K562 (cell line): ENCODE measurements at regions not wholly inside any gene's neighbourhood (a gene's known extent, or its start where the extent isn't known, plus 50 kb on each side); places are given as distances from the start of the nearest gene placed in this dataset.

ENCODE experiments used
- ATAC-seq: fragments of 200-7000 bp; cut with Tn5 transposase; 3 replicates; pipeline ENCODE4 v1.9.1; 2020; ENCODE audit warnings: moderate library complexity
- BruUV-seq: library from RNA; stranded (reverse); fragments of 400-500 nt; replicated peaks from 2 replicates; lab custom pipeline; 2021; lab: Mats Ljungman, UMichigan
- CTCF ChIA-PET: fragments of 300-600 bp; formaldehyde crosslinking; extraction: SDS; loops from one replicate; lab custom pipeline; 2021; ENCODE audit warnings: low intra/inter-chr PET ratio; lab: Yijun Ruan, JAX
- POLR2A ChIA-PET: fragments of 300-600, 350-650 bp; sonication (Branson Sonifier 250); formaldehyde crosslinking; extraction: SDS; loops from one replicate; lab custom pipeline; 2021; ENCODE audit warnings: antibody characterized with exemption, inconsistent platforms; lab: Yijun Ruan, JAX
- DNase-seq, 4 experiments: peaks; one replicate each; pipeline versions ENCODE4 v3.0.0 to v3.0.0-alpha.2; 2011 to 2018; ENCODE audit warnings: low spot score in 3 of 4, mixed read lengths in 3 of 4; ENCODE audit errors: extremely low read depth in 1 of 4
- FAIRE-seq: peaks from 2 replicates; lab custom pipeline; 2011; peaks lifted over from hg19 to GRCh38; lab: Jason Lieb, UNC
- H2AFZ ChIP-seq: 2 replicates; pipeline ENCODE4 v1.6.0; 2011; ENCODE audit warnings: low read depth, low read length, control low read depth, inconsistent platforms
- H3K27ac ChIP-seq: fragments of 200-600 bp; 3 replicates; pipeline ENCODE4 v1.8.0; 2011; ENCODE audit warnings: low read depth, mild to moderate bottlenecking, control low read depth, inconsistent platforms, low read length, moderate library complexity, mixed read lengths; ENCODE audit errors: extremely low read depth
- H3K27me3 ChIP-seq, 2 experiments: fragments of 300-600 bp in 1 of 2; 2 replicates in 1 of 2; 3 replicates in 1 of 2; pipeline versions ENCODE4 v1.6.0 to v1.8.0; 2011; ENCODE audit warnings: inconsistent platforms in 2 of 2, low read length in 2 of 2, mild to moderate bottlenecking in 1 of 2, mixed read lengths in 1 of 2, moderate library complexity in 1 of 2; ENCODE audit not compliant: control insufficient read depth in 2 of 2, insufficient read depth in 2 of 2
- H3K36me3 ChIP-seq: fragments of 300-600 bp; 3 replicates; pipeline ENCODE4 v1.8.0; 2011; ENCODE audit warnings: mild to moderate bottlenecking, low read length, inconsistent platforms; ENCODE audit not compliant: control insufficient read depth, insufficient read depth
- H3K4me1 ChIP-seq, 2 experiments: fragments of 200-600 bp in 1 of 2; replicated peaks in 1 of 2; 2 replicates in 1 of 2; 3 replicates in 1 of 2; pipeline versions ENCODE4 v1.5.1 to v1.8.0; 2011; ENCODE audit warnings: inconsistent platforms in 2 of 2, low read length in 2 of 2, mild to moderate bottlenecking in 1 of 2, mixed read lengths in 1 of 2, moderate library complexity in 1 of 2; ENCODE audit not compliant: control insufficient read depth in 2 of 2, insufficient read depth in 2 of 2
- H3K4me2 ChIP-seq: 2 replicates; pipeline ENCODE4 v1.6.1; 2011; ENCODE audit warnings: low read length, control low read depth, inconsistent platforms, mixed read lengths; ENCODE audit not compliant: insufficient read depth
- H3K4me3 ChIP-seq: fragments of 200-600 bp; sonication (generic), shearing (Covaris generic); 2 replicates; pipeline ENCODE4 v1.5.1; 2016; ENCODE audit warnings: control low read depth, inconsistent platforms
- H3K79me2 ChIP-seq: fragments of 200-600 bp; 3 replicates; pipeline ENCODE4 v1.8.0; 2011; ENCODE audit warnings: low read length, inconsistent platforms; ENCODE audit not compliant: control insufficient read depth, insufficient read depth
- H3K9ac ChIP-seq, 2 experiments: 2 replicates each; pipeline versions ENCODE4 v1.6.0 to v1.6.1; 2011; ENCODE audit warnings: low read depth in 2 of 2, low read length in 2 of 2, control low read depth in 1 of 2, inconsistent platforms in 1 of 2, mild to moderate bottlenecking in 1 of 2, mixed read lengths in 1 of 2; ENCODE audit not compliant: insufficient read depth in 1 of 2
- H3K9me1 ChIP-seq: one replicate; pipeline ENCODE4 v1.6.0; 2011; ENCODE audit warnings: inconsistent platforms, mild to moderate bottlenecking, low read length, moderate library complexity; ENCODE audit not compliant: control insufficient read depth, insufficient read depth
- H3K9me3 ChIP-seq: replicated peaks from 2 replicates; pipeline ENCODE4 v1.5.1; 2011; ENCODE audit warnings: low read depth, low read length, inconsistent platforms; ENCODE audit not compliant: control insufficient read depth, insufficient read depth
- H4K20me1 ChIP-seq: replicated peaks from 2 replicates; pipeline ENCODE4 v1.6.1; 2011; ENCODE audit warnings: low read length, inconsistent platforms, mixed read lengths; ENCODE audit not compliant: control insufficient read depth, insufficient read depth
- ARID2 ChIP-seq: fragments of 450-650 bp; IDR thresholded peaks from 2 replicates; pipeline ENCODE4 v1.6.1; 2017; ENCODE audit warnings: antibody characterized with exemption, mild to moderate bottlenecking
- ATF4 ChIP-seq: fragments of 450-650 bp; formaldehyde crosslinking; IDR thresholded peaks from 2 replicates; pipeline ENCODE4 v1.4.0; 2022; ENCODE audit warnings: mild to moderate bottlenecking, moderate library complexity
- FIP1L1 ChIP-seq: fragments of 200-400 bp; formaldehyde crosslinking; IDR thresholded peaks from 2 replicates; pipeline ENCODE4 v1.6.1; 2018; ENCODE audit warnings: mild to moderate bottlenecking, low read depth, low read length; ENCODE audit not compliant: poor library complexity, severe bottlenecking
- HNRNPL ChIP-seq: fragments of 200-400 bp; formaldehyde crosslinking; IDR thresholded peaks from 2 replicates; pipeline ENCODE4 v1.6.1; 2017; ENCODE audit warnings: low read depth, mild to moderate bottlenecking, low read length
- JUND ChIP-seq, 2 experiments: IDR thresholded peaks; 2 replicates in 1 of 2; 3 replicates in 1 of 2; pipeline ENCODE4 v1.6.1; 2011; ENCODE audit warnings: borderline replicate concordance in 2 of 2, low read depth in 2 of 2, low read length in 2 of 2, improper control_type of control experiment in 1 of 2, missing biosample characterization in 1 of 2, missing genetic modification characterization in 1 of 2, missing genetic modification reagents in 1 of 2
- MXD1 ChIP-seq: fragments of 250-450 bp; sonication (Bioruptor Pico); IDR thresholded peaks from 2 replicates; pipeline ENCODE4 v1.8.0; 2021; ENCODE audit warnings: borderline replicate concordance, mild to moderate bottlenecking, moderate library complexity; ENCODE audit not compliant: poor library complexity, severe bottlenecking
- NCOR1 ChIP-seq: fragments of 450-650 bp; IDR thresholded peaks from 2 replicates; pipeline ENCODE4 v1.6.1; 2016; ENCODE audit warnings: mild to moderate bottlenecking, moderate library complexity
- RBM25 ChIP-seq: fragments of 200-400 bp; formaldehyde crosslinking; IDR thresholded peaks from 2 replicates; pipeline ENCODE4 v1.6.1; 2018; ENCODE audit warnings: low read length, low read depth, moderate library complexity; ENCODE audit not compliant: severe bottlenecking
- SRSF9 ChIP-seq: fragments of 200-400 bp; formaldehyde crosslinking; IDR thresholded peaks from 2 replicates; pipeline ENCODE4 v1.6.1; 2017; ENCODE audit warnings: low read depth, low read length, borderline replicate concordance
- TAF9B ChIP-seq: fragments of 450-650 bp; IDR thresholded peaks from 2 replicates; pipeline ENCODE4 v1.6.1; 2018; ENCODE audit warnings: mild to moderate bottlenecking; ENCODE audit not compliant: partially characterized antibody
- ZBTB33 ChIP-seq: sonication (generic); formaldehyde crosslinking; IDR thresholded peaks from 2 replicates; pipeline ENCODE4 v1.8.1; 2023; ENCODE audit warnings: mild to moderate bottlenecking, missing genetic modification reagents
- ZNF274 ChIP-seq: IDR thresholded peaks from 2 replicates; pipeline ENCODE4 v1.6.1; 2011; ENCODE audit warnings: low read depth, mild to moderate bottlenecking, low read length, moderate library complexity, borderline replicate concordance
- ZNF668 ChIP-seq: fragments of 250-450 bp; sonication (Bioruptor Pico); IDR thresholded peaks from 2 replicates; pipeline ENCODE4 v1.8.0; 2022; ENCODE audit warnings: mild to moderate bottlenecking, inconsistent platforms
- WGBS: fragments of 100-300 bp; shearing (Covaris generic); methylation state at CpG from one replicate; pipeline ENCODE4 v1.1.6; 2016; ENCODE audit warnings: low coverage, mixed read lengths; ENCODE audit not compliant: insufficient coverage; ENCODE audit errors: missing lambda C conversion rate; 5-methylcytosine and 5-hydroxymethylcytosine counted together
- in situ Hi-C: fragments of 300-500 bp; cut with MboI; formaldehyde crosslinking; loops from 4 replicates; pipeline ENCODE4 v1.15.0; 2018; ENCODE audit warnings: inconsistent platforms, mixed read lengths
- intact Hi-C: fragments of 100-400 bp; cut with micrococcal nuclease; formaldehyde crosslinking; loops from 2 replicates; pipeline ENCODE4 v1.14.2; 2022

- TF ChIP-seq JUND (IDR thresholded peaks at IDR 0.05; ENCODE audit: borderline replicate concordance, low read depth, low read length) (no peak), JUND (tag; IDR thresholded peaks at IDR 0.05; ENCODE audit: borderline replicate concordance, low read depth, low read length) (no peak), ZBTB33 (CRISPR knock-in tag) (no peak), ZNF274 (no peak), RBM25 (peak; percentile 77), TAF9B (no peak), ZNF668 (CRISPR knock-in tag) (no peak), ATF4 (no peak)
Observed at GRCh38 chr16:85254051-85254450, 141.8 kb upstream of the CIBAR2 start (continued).

GRCh38 chr16:85254921-85255320, 142.6 kb upstream of the CIBAR2 start:
- H3K27ac ChIP-seq = no peak overlapping the region
- no peak for FAIRE-seq
- ChIA-PET POLR2A (interaction anchor here (0.6 to 2.0 kb wide), 2 partner anchors 12 to 84 kb away, joined by 4 read pairs; no protein-coding TSS in a partner anchor), CTCF (interaction anchor here (0.6 kb wide), 1 partner anchor 137 kb away, joined by 5 read pairs; no protein-coding TSS in a partner anchor)
- TF ChIP-seq FIP1L1 = no peak
- TF ChIP-seq ARID2 = no peak
- TF ChIP-seq MXD1 (CRISPR knock-in tag) = no peak
- TF ChIP-seq SRSF9 = no peak
- no peak for TF ChIP-seq NCOR1
- 0 out of 2 replicates have a peak, but pooled peaks have one; percentile 27 for TF ChIP-seq HNRNPL
- 86% methylated on average over 11 of the region's 24 CpGs for WGBS
- peaks cover 55% of the 10 kb centered on the region for H4K20me1 ChIP-seq
- peaks cover 7% of the 10 kb centered on the region for H3K9me1 ChIP-seq
- no peak overlapping the region for H2AFZ ChIP-seq
- DNase-seq = no peak
- BruUV-seq = no TSS peak
- no peaks in the 10 kb centered on the region for H3K36me3 ChIP-seq
- H3K9me3 ChIP-seq = no peaks in the 10 kb centered on the region
- in situ Hi-C loops (loop anchor here (10.0 kb wide), 1 partner anchor 140 kb away; the partner anchor contains the start of gene CIBAR2), intact Hi-C loops (no loop called here)
- peaks cover 6% of the 10 kb centered on the region; the same call in 2 of the 3 replicates for H3K79me2 ChIP-seq
- ATAC-seq = no peak
- H3K27me3 ChIP-seq = no peaks in the 10 kb centered on the region
- H3K4me3 ChIP-seq = no peak overlapping the region
- peaks cover 2 to 52% of the 10 kb centered on the region in 2 experiments; a peak in 3 of 5 replicates for H3K4me1 ChIP-seq
- no peak overlapping the region for H3K9ac ChIP-seq
- H3K4me2 ChIP-seq = no peak overlapping the region
